SK-N-DZ (cell line): ENCODE measurements at regions not wholly inside any gene's neighbourhood (a gene's known extent, or its start where the extent isn't known, plus 50 kb on each side); places are given as distances from the start of the nearest gene placed in this dataset.
"Not testable (repeated sequence)": the region's sequence is repeated elsewhere in the genome, so short reads cannot be mapped to it uniquely, and the experiment has no call there.

Source experiments
- DNase-seq: peaks from one replicate; pipeline ENCODE4 v3.0.0-alpha.2; 2015; ENCODE audit warnings: low spot score

- no peak for DNase-seq
Measured at GRCh38 chr2:224111576-224111975, 72.5 kb upstream of the SERPINE2 start.

- DNase-seq = no peak
Measured at GRCh38 chr2:224110811-224111210, 71.7 kb upstream of the SERPINE2 start.

GRCh38 chr2:224109751-224110150 lies 70.7 kb upstream of the SERPINE2 start:
- no peak for DNase-seq

- DNase-seq = no peak
Measured at GRCh38 chr2:224106794-224107193, 67.7 kb upstream of the SERPINE2 start.

GRCh38 chr2:224104668-224105386 lies 65.7 kb upstream of the SERPINE2 start:
- DNase-seq = no peak

- no peak for DNase-seq
Measured at GRCh38 chr2:224103651-224104050, 64.6 kb upstream of the SERPINE2 start.

- no peak for DNase-seq
Measured at GRCh38 chr2:224102991-224103390, 63.9 kb upstream of the SERPINE2 start.

GRCh38 chr2:224101820-224102630 lies 62.9 kb upstream of the SERPINE2 start:
- DNase-seq = no peak

GRCh38 chr2:224099861-224100643 lies 61.0 kb upstream of the SERPINE2 start:
- DNase-seq = no peak

GRCh38 chr2:224098481-224099230 lies 59.6 kb upstream of the SERPINE2 start:
- DNase-seq = no peak

GRCh38 chr2:224094413-224094812 lies 55.3 kb upstream of the SERPINE2 start:
- no peak for DNase-seq

GRCh38 chr2:224091671-224092070 lies 52.6 kb upstream of the SERPINE2 start:
- not testable (repeated sequence) for DNase-seq

GRCh38 chr2:224089606-224090005 lies 50.5 kb upstream of the SERPINE2 start:
- DNase-seq = not testable (repeated sequence)
